ENCODE measurements at regions not wholly inside any gene's neighbourhood (a gene's known extent, or its start where the extent isn't known, plus 50 kb on each side); places are given as distances from the start of the nearest gene placed in this dataset.

GRCh38 chr14:101098177-101098576 is 194.7 kb upstream of the RTL1 start:
- no peaks in the 10 kb centered on the region for H3K9me2 ChIP-seq (ENCODE audit: insufficient read depth, low read length)
- H3K9me3 ChIP-seq (ENCODE audit: low read length): no peaks in the 10 kb centered on the region
- no peak overlapping the region for H3K9ac ChIP-seq (ENCODE audit: low read length)
- H3K4me3 ChIP-seq (ENCODE audit: low read length): no peak overlapping the region
- no peak overlapping the region for H2AFZ ChIP-seq (ENCODE audit: low read depth, low read length)
- H3F3A ChIP-seq (ENCODE audit: insufficient read depth, low read length, poor library complexity, severe bottlenecking): no peaks in the 10 kb centered on the region
- no peak for TF ChIP-seq MXI1 (conservative IDR thresholded peaks at IDR 0.05; ENCODE audit: poor library complexity, severe bottlenecking)
- no peak for TF ChIP-seq CTCF (IDR thresholded peaks at IDR 0.05; ENCODE audit: poor library complexity, severe bottlenecking)
- no peak for TF ChIP-seq TAF1 (IDR thresholded peaks at IDR 0.05; ENCODE audit: low read depth)
- TF ChIP-seq EP300 (conservative IDR thresholded peaks at IDR 0.05; ENCODE audit: poor library complexity, severe bottlenecking): no peak
- no peak for TF ChIP-seq EZH2 (IDR thresholded peaks at IDR 0.05; ENCODE audit: borderline replicate concordance, insufficient read depth, low read length, poor library complexity, severe bottlenecking)
- no peak for TF ChIP-seq POLR2AphosphoS5 (IDR thresholded peaks at IDR 0.05)
- TF ChIP-seq RAD21 (conservative IDR thresholded peaks at IDR 0.05): no peak
- TF ChIP-seq, protein P1, sequence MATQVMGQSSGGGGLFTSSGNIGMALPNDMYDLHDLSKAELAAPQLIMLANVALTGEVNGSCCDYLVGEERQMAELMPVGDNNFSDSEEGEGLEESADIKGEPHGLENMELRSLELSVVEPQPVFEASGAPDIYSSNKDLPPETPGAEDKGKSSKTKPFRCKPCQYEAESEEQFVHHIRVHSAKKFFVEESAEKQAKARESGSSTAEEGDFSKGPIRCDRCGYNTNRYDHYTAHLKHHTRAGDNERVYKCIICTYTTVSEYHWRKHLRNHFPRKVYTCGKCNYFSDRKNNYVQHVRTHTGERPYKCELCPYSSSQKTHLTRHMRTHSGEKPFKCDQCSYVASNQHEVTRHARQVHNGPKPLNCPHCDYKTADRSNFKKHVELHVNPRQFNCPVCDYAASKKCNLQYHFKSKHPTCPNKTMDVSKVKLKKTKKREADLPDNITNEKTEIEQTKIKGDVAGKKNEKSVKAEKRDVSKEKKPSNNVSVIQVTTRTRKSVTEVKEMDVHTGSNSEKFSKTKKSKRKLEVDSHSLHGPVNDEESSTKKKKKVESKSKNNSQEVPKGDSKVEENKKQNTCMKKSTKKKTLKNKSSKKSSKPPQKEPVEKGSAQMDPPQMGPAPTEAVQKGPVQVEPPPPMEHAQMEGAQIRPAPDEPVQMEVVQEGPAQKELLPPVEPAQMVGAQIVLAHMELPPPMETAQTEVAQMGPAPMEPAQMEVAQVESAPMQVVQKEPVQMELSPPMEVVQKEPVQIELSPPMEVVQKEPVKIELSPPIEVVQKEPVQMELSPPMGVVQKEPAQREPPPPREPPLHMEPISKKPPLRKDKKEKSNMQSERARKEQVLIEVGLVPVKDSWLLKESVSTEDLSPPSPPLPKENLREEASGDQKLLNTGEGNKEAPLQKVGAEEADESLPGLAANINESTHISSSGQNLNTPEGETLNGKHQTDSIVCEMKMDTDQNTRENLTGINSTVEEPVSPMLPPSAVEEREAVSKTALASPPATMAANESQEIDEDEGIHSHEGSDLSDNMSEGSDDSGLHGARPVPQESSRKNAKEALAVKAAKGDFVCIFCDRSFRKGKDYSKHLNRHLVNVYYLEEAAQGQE (IDR thresholded peaks at IDR 0.05; ENCODE audit: borderline replicate concordance): no peak
- no peak for TF ChIP-seq SMC3 (conservative IDR thresholded peaks at IDR 0.05; ENCODE audit: poor library complexity)
- no peak overlapping the region for H3K27ac ChIP-seq (ENCODE audit: low read length)
- no peaks in the 10 kb centered on the region for H3K36me3 ChIP-seq (ENCODE audit: insufficient read depth, low read length)
- H3K79me2 ChIP-seq (replicated peaks; ENCODE audit: insufficient read depth, low read length): no peaks in the 10 kb centered on the region
- H3K27me3 ChIP-seq (ENCODE audit: insufficient read depth, low read depth, low read length): no peaks in the 10 kb centered on the region
- H4K20me1 ChIP-seq (ENCODE audit: insufficient read depth): no peaks in the 10 kb centered on the region
- H3K4me2 ChIP-seq (ENCODE audit: low read length): no peak overlapping the region

DNA sequence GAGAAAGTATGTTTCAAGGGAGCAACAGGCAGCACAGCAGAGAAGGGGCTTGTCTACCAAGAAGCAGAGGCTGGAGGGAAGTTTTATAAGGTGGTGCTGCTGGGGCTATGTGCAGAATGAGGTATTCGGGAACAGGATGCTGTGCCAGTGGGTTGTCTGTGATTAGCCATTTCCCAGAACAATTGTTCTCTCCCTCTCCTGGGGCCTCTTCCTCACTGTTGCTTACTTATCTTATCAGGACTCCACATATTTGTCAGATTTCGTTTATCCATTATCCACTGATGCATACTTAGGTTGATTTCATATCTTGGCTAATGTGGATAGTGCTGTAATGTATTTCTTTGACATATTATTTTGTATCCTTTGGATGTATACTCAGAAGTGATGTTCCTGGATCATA is 195.1 kb upstream of the RTL1 start:
- Histone ChIP-seq H3K79me2 (replicated peaks; ENCODE audit: insufficient read depth, low read length) (no peaks in the 10 kb centered on the region), H3K9me2 (ENCODE audit: insufficient read depth, low read length) (no peaks in the 10 kb centered on the region), H3K27ac (ENCODE audit: low read length) (no peak overlapping the region), H3K36me3 (ENCODE audit: insufficient read depth, low read length) (no peaks in the 10 kb centered on the region), H3F3A (ENCODE audit: insufficient read depth, low read length, poor library complexity, severe bottlenecking) (no peaks in the 10 kb centered on the region), H3K27me3 (ENCODE audit: insufficient read depth, low read depth, low read length) (no peaks in the 10 kb centered on the region), H2AFZ (ENCODE audit: low read depth, low read length) (no peak overlapping the region), H3K4me2 (ENCODE audit: low read length) (no peak overlapping the region), H3K4me3 (ENCODE audit: low read length) (no peak overlapping the region), H4K20me1 (ENCODE audit: insufficient read depth) (no peaks in the 10 kb centered on the region), H3K9me3 (ENCODE audit: low read length) (no peaks in the 10 kb centered on the region), H3K9ac (ENCODE audit: low read length) (no peak overlapping the region)
- no peak for TF ChIP-seq EP300 (conservative IDR thresholded peaks at IDR 0.05; ENCODE audit: poor library complexity, severe bottlenecking)

Measured in neural cell (in vitro differentiated cells).